GM19372 (cell line): ENCODE measurements at regions not wholly inside any gene's neighbourhood (a gene's known extent, or its start where the extent isn't known, plus 50 kb on each side); places are given as distances from the start of the nearest gene placed in this dataset.
"Not testable (repeated sequence)": the region's sequence is repeated elsewhere in the genome, so short reads cannot be mapped to it uniquely, and the experiment has no call there.

Experiments used
- ATAC-seq: cut with Tn5 transposase; IDR thresholded peaks from one replicate; pipeline ENCODE4 v1.9.1; 2021; ENCODE audit warnings: mild to moderate bottlenecking, low read depth, moderate library complexity; ENCODE audit not compliant: unreplicated experiment

GRCh38 chr6:27045131-27045530, 202.4 kb upstream of the PRSS16 start:
- ATAC-seq: not testable (repeated sequence)

- not testable (repeated sequence) for ATAC-seq
Measured at GRCh38 chr6:27047725-27048124, 199.8 kb upstream of the PRSS16 start.

GRCh38 chr6:27049863-27050781, 197.4 kb upstream of the PRSS16 start:
- ATAC-seq: no peak

- not testable (repeated sequence) for ATAC-seq
Measured at GRCh38 chr6:27052082-27052730, 195.3 kb upstream of the PRSS16 start.

- no peak for ATAC-seq
Measured at GRCh38 chr6:27052731-27053082, 194.8 kb upstream of the PRSS16 start.

GRCh38 chr6:27053738-27054137, 193.8 kb upstream of the PRSS16 start:
- no peak for ATAC-seq

- no peak for ATAC-seq
Measured at GRCh38 chr6:27056615-27057014, 190.9 kb upstream of the PRSS16 start.

GRCh38 chr6:27059621-27060425, 187.7 kb upstream of the PRSS16 start:
- ATAC-seq: no peak

- ATAC-seq: no peak
Measured at GRCh38 chr6:27061235-27061993, 186.1 kb upstream of the PRSS16 start.

GRCh38 chr6:27062755-27063154, 184.7 kb upstream of the PRSS16 start:
- ATAC-seq: no peak

GRCh38 chr6:27065183-27065582, 182.3 kb upstream of the PRSS16 start:
- no peak for ATAC-seq

- ATAC-seq: no peak
Measured at GRCh38 chr6:27066381-27066780, 181.1 kb upstream of the PRSS16 start.

GRCh38 chr6:27066802-27067201, 180.7 kb upstream of the PRSS16 start:
- no peak for ATAC-seq

- ATAC-seq: no peak
Measured at GRCh38 chr6:27073441-27073840, 174.1 kb upstream of the PRSS16 start.

- ATAC-seq: no peak
Measured at GRCh38 chr6:27076116-27076515, 171.4 kb upstream of the PRSS16 start.

- peak; percentile 79 for ATAC-seq
Measured at GRCh38 chr6:27078734-27079357, 168.7 kb upstream of the PRSS16 start.

GRCh38 chr6:27081188-27081587, 166.3 kb upstream of the PRSS16 start:
- ATAC-seq: no peak

- no peak for ATAC-seq
Measured at GRCh38 chr6:27081931-27082330, 165.6 kb upstream of the PRSS16 start.

- no peak for ATAC-seq
Measured at GRCh38 chr6:27088068-27088467, 159.4 kb upstream of the PRSS16 start.
